ENCODE measurements at regions not wholly inside any gene's neighbourhood (a gene's known extent, or its start where the extent isn't known, plus 50 kb on each side); places are given as distances from the start of the nearest gene placed in this dataset.

GRCh38 chr3:182041668-182042291 is 330.1 kb downstream of the SOX2 start:
- no peak overlapping the region for H3K4me3 ChIP-seq (ENCODE audit: control insufficient read depth, low read depth, low read length)
- no peak for TF ChIP-seq CTCF (conservative IDR thresholded peaks at IDR 0.05; ENCODE audit: control insufficient read depth, insufficient read depth, low read depth, low read length)
- no peak for DNase-seq (ENCODE audit: low read depth)

GRCh38 chr3:182045736-182046135 is 334.0 kb downstream of the SOX2 start:
- no peak for TF ChIP-seq CTCF (conservative IDR thresholded peaks at IDR 0.05; ENCODE audit: control insufficient read depth, insufficient read depth, low read depth, low read length)
- H3K4me3 ChIP-seq (ENCODE audit: control insufficient read depth, low read depth, low read length): no peak overlapping the region
- no peak for DNase-seq (ENCODE audit: low read depth)

DNA sequence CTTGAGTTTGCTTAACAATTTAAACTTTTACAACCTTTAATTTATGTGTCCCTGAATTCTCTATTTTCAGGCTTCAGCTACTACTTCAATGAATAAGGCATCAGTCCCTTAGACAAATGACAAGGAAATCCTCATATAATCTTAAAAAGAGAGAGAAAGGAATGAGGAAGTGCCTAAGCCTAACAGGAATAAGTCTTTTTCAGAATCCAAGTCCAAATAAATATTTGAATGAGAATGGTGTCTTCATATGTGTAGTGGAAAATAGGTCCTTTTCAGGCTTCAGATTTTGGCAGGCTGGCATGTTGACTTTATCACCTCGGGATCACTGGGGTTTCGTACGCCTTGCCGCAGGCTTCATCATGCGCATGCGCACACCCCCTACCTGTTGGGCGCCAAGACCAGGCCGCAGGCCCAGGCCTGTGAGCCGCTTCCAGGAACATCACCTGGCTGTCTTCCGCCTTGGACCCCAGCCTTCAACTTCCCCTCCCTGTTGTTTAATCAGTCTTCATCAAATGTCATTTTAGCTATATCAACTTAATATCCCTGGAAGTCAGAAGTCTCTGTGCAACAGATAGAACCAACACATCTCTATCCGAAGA is 334.5 kb downstream of the SOX2 start:
- no peak overlapping the region for H3K4me3 ChIP-seq (ENCODE audit: control insufficient read depth, low read depth, low read length)
- DNase-seq (ENCODE audit: low read depth): no peak
- TF ChIP-seq CTCF (conservative IDR thresholded peaks at IDR 0.05; ENCODE audit: control insufficient read depth, insufficient read depth, low read depth, low read length): no peak

GRCh38 chr3:182050932-182051331 is 339.2 kb downstream of the SOX2 start:
- DNase-seq (ENCODE audit: low read depth): no peak
- no peak overlapping the region for H3K4me3 ChIP-seq (ENCODE audit: control insufficient read depth, low read depth, low read length)
- no peak for TF ChIP-seq CTCF (conservative IDR thresholded peaks at IDR 0.05; ENCODE audit: control insufficient read depth, insufficient read depth, low read depth, low read length)

DNA sequence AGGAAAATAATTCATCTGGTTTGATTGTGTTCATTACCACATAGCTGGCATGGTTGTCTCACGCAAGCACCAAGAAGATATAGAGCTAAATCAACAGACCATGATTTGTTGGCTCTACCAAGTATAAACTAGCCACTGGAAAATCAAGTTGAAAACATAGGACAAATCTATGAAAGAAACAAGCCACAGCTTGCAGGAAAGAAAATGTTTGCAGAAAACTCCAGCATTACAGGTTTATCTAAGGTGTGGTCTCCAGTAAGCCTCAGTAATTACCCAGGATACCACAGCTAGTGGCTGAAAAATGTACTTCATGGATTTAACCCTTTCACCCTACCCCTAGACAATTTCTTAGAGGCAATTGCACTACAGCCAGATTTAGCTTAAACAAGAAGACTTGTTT is 340.6 kb downstream of the SOX2 start:
- TF ChIP-seq CTCF (conservative IDR thresholded peaks at IDR 0.05; ENCODE audit: control insufficient read depth, insufficient read depth, low read depth, low read length): no peak
- DNase-seq (ENCODE audit: low read depth): no peak
- H3K4me3 ChIP-seq (ENCODE audit: control insufficient read depth, low read depth, low read length): no peak overlapping the region

GRCh38 chr3:182052757-182053156 is 341.0 kb downstream of the SOX2 start:
- TF ChIP-seq CTCF (conservative IDR thresholded peaks at IDR 0.05; ENCODE audit: control insufficient read depth, insufficient read depth, low read depth, low read length): no peak
- no peak for DNase-seq (ENCODE audit: low read depth)
- no peak overlapping the region for H3K4me3 ChIP-seq (ENCODE audit: control insufficient read depth, low read depth, low read length)

Measured in fibroblast of mammary gland (primary cell).